GM13976 (cell line): ENCODE measurements at regions not wholly inside any gene's neighbourhood (a gene's known extent, or its start where the extent isn't known, plus 50 kb on each side); places are given as distances from the start of the nearest gene placed in this dataset.

Source experiments
- DNase-seq: peaks from one replicate; pipeline ENCODE4 v3.0.0; 2012; ENCODE audit warnings: low spot score
- CTCF ChIP-seq: IDR thresholded peaks from 2 replicates; pipeline ENCODE4 v1.5.1; 2012; ENCODE audit warnings: borderline replicate concordance, mild to moderate bottlenecking; ENCODE audit not compliant: insufficient read depth; ENCODE audit errors: extremely low read depth, missing control alignments, control extremely low read depth
- in situ Hi-C: fragments of 300-500 bp; cut with MboI; formaldehyde crosslinking; loops from one replicate; pipeline ENCODE4 v1.12.0; 2022; ENCODE audit warnings: low sequenced_read_pairs, mixed read lengths, inconsistent platforms; ENCODE audit not compliant: unreplicated experiment

DNA sequence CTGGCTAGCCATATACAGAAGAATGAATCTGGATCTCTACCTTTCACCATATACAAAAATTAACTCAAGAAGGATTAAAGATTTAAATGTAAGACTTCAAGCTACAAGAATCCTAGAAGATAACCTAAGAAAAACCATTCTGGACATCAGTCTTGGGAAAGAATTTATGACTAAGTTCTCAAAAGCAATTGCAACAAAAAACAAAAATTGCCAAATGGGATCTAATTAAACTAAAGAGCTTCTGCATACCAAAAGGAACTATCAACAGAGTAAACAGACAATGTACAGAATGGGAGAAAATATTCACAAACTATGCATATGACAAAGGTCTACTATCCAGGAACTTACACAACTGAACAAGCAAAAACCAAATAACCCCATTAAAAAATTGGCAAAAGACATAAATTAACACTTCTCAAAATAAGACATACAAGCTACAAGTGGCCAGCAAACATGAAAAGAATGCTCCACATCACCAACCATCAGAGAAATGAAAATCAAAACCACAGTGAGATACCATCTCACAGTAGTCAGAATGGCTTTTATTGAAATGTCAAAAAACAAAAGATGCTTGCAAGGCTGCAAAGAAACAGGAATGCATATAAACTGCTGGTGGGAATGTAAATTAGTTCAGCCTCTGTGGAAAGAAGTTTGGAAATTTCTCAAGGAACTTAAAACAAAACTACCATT is 66.8 kb upstream of the RSPO3 start:
- in situ Hi-C loops: no loop called here
- no peak for DNase-seq
- no peak for TF ChIP-seq CTCF

- TF ChIP-seq CTCF: no peak
- no peak for DNase-seq
- in situ Hi-C loops: no loop called here
Measured at GRCh38 chr6:127053032-127053874, 65.2 kb upstream of the RSPO3 start.

GRCh38 chr6:127053875-127054235 is 64.6 kb upstream of the RSPO3 start:
- DNase-seq: no peak
- in situ Hi-C loops: no loop called here
- no peak for TF ChIP-seq CTCF

- DNase-seq: no peak
- TF ChIP-seq CTCF: no peak
- in situ Hi-C loops: no loop called here
Measured at GRCh38 chr6:127058027-127058426, 60.4 kb upstream of the RSPO3 start.

GRCh38 chr6:127058936-127059335 is 59.5 kb upstream of the RSPO3 start:
- in situ Hi-C loops: no loop called here
- TF ChIP-seq CTCF: no peak
- DNase-seq: no peak
